Activated CD4-positive, alpha-beta T cell treated with anti-CD3 and anti-CD28 coated beads for 48 hours (primary cell): ENCODE measurements at regions not wholly inside any gene's neighbourhood (a gene's known extent, or its start where the extent isn't known, plus 50 kb on each side); places are given as distances from the start of the nearest gene placed in this dataset.
"Not testable (repeated sequence)": the region's sequence is repeated elsewhere in the genome, so short reads cannot be mapped to it uniquely, and the experiment has no call there.

Experiments used
- DNase-seq: peaks from one replicate; pipeline ENCODE4 v3.0.0-alpha.2; 2020

DNA sequence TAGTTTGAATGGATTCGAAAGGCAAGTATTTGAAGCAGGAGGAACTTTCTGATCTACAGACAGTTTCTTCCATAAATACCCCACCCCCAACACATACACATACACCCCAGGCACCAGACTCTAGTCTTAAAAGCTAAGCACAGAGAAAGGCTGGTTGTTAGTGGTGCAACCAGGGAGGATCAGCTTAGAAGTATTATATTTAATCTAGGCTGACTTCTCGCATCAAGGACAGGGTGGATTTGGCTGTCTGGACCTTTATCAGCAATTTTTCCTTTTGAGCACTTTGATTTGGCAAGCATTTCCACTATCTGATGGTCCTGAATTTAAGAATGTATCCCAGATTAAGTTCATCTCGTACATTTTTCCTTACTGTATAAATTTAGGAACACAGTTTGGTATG, 1489.8 kb upstream of the FLRT2 start:
- DNase-seq = no peak

DNA sequence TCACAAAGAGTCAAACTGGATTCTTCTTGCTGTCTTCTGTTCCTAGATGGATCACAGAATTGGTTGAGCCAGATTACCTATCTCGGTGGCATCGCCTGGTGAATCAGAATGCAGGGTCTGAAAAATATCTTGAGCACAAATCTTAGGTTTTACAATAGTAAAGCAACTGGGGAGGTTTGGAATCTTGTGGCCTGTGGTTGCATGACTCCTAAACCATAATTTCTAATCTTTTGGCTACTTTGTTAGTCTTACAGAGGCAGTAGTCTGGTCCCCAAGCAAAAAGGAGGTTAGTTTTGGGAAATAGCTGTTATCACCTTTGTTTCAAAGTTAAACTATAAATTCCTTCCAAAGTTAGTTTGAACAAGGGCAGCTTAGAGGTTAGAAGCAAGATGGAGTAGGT, 1488.5 kb upstream of the FLRT2 start:
- DNase-seq = no peak

DNA sequence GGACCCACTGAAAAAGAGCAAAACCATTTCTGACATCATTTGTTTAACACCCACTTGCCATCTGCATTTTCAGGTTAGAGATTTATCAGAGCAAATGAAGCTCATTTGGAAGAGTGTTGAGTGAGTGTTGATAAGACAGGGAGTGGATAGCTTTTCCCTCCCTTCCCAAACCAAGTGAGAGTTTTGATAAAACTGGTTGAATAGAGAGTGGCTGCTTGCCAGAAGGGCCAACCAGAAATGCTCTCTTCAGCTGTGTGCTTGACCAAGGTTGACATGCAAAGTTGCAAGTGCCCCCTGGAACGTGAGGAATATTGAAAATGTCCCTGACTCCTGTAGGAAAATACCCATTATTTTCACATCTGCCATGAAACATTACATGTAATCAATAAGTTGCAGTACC, 1487.0 kb upstream of the FLRT2 start:
- DNase-seq = no peak

DNA sequence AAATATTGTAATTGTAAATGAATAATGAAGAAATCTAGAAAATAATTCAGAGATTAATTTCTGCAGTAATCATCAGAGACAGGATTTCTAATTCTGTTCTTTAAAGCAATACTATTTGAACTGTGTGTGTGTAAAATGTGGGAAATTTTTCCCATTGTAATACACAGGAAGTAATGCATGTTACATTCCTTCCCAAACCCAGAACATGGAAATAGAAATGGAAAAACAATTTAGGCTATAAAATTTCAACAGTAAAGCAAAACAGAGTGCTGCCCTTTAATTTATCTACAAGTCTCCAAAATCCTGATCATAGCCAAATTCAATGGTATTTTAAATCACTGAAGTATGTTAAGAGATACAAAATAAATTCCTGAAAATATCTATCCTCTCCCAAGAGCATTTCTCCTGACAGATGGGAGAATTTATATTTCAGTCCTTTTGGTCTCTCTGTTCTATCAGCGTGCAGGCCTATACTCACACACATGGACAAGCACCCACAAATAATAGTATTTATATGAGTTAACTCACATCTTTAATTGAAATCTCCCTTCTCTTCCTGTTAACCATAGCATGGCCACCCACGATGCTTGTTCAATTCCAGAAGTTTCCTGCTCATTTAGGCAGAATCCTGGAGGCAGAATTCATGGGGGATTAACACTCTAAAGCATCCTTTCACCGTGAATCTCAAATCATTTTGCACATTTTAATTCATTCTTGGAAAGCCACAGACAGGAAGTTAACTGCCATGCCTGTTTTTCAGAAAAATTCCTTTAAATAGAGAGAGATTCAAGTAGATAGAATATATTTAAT, 1465.4 kb upstream of the FLRT2 start:
- no peak for DNase-seq

DNA sequence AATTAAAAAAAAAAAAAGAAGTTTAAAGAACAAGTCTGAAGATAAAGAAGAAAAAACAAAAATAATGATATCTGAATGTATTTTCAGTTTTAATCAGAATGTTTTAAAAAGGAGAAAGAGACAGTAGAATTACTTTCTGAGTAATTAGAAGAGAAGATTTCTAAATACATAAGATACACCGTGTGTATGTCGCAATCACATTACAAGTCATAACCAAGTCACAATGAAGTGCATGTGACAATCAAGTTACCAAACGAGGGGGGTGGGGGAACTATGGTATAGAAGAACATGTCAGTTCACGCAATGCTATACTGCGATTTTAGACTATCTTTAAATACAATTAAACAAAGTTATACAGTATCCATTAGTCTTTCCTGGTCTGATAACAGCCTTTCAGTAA, 1464.1 kb upstream of the FLRT2 start:
- no peak for DNase-seq

DNA sequence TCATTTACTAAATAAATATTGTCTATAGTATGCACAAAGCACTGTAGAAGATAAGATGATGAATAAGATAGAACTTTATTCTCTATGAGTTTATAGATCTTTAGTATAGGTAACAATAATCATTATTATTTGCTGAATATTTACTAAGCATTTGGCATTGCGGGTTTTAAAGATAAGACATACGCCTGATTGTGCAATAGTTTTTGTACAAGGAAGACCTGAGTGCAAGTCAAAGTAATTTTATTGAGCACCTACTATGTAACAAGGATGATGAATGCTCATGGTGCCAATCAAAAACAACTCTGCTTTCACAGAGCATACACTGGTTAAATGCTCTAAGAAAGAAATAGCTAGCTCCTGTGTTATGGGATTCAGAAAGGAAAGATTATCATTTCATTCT, 1461.7 kb upstream of the FLRT2 start:
- no peak for DNase-seq

DNA sequence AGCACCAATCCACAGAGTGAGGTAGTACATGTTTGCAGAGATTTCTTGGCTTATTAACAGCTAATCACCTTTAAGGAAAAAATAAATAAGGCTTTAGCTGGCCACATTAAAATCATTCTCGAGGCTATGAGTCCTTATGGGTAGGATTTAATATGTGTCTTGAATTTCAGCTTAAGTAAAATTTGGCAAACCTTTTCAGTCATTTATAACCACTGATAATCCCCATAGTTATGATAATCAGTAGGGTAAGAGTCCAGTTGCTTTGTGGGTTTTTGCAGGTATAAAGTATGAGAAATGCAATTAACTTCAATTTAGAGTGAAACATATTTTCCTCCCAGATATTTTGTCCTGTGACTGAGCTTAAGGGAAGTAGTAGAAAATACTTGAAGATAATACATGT, 1458.9 kb upstream of the FLRT2 start:
- no peak for DNase-seq

DNA sequence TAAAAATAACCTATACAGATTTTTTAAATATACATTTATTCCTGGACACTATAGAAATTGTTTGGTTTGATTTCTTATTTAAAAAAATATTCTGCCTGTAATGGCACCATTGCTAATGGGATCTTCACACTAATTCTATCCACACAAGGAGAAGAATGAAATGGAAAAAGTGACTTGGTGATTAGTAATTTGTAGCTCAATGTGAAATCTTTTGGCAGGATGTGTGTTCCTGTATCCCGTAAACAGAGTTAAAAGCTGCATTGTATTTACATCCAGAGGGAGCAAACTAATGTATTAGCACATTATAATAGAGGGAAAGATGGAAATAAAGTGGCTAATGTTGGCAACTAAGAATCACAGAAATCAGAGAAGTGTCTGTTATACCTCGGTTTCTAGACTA, 1455.3 kb upstream of the FLRT2 start:
- DNase-seq = no peak

DNA sequence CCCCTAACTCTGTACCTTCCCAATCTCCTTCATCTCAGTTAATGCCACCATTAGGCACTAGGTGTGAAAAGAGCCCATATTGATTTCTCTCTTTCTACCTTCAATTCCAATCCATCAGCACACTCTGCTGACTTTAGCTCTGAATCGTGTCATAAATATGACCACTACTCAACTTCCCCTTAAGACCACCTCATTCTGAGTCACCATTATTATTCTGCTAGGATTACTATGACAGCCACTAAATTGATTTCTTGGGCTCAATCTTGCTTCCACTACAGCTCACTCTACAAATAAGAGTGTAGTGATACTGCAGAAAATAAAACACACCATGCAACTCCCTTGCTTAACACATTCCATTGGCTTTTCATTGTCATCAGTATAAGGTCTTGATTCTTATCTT, 1449.0 kb upstream of the FLRT2 start:
- no peak for DNase-seq

DNA sequence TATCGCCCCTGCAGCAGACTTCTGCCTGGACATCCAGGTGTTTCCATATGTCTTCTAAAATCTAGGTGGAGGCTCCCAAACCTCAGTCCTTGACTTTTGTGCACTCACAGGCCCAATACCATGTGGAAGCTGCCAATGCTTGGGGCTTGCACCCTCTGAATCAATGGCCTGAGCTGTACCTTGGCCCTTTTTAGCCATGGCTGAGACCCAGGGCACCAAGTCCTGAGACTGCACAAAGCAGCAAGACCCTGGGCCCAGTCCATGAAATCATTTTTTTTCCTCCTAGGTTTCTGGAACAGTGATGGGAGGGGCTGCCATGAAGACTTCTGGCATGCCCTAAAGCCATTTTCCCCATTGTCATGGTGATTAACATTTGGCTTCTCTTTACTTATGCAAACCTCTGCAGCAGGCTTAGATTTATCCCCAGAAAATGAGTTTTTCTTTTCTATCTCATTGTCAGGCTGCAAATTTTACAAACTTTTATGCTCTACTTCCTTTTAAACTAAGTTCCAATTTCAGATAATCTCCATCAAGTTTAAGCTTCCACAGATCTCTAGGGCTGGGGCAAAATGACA, 1445.8 kb upstream of the FLRT2 start:
- no peak for DNase-seq

DNA sequence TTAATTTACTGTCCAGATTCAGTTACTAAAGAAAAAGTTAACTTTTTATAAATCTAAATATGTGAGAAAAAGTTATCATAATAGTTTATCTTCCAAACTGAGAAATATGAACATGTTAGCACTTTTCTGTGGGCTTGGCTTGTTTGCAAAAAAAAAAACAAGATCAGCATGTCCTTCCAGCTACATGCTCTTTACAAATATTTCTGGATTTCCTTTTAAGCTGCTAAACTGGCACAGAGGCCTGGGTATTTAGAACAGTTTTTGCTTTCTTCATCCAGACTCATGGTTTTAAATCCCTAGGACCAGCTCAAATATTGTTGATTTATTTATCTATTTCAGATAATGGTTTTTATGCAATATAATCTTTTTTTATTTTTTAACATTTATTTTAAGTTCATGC, 1444.5 kb upstream of the FLRT2 start:
- DNase-seq = no peak

DNA sequence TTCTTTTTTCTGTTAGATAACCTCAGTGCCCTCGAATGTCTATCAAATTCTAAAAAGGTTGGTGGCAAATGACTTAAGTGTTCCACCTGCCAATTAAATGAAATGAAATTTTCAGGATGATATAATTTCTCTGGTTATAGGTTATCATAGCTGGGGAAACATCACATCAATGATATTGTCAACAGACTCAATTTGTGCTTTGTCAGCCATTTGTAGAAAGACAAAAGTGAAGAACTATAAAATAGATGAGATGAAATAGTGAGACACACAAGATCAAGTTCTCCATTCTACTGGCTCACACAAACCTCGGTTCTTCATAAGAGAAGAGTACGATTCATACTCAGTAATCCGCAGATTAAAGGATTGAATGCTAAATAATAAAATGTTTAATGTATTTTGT, 1443.2 kb upstream of the FLRT2 start:
- no peak for DNase-seq

DNA sequence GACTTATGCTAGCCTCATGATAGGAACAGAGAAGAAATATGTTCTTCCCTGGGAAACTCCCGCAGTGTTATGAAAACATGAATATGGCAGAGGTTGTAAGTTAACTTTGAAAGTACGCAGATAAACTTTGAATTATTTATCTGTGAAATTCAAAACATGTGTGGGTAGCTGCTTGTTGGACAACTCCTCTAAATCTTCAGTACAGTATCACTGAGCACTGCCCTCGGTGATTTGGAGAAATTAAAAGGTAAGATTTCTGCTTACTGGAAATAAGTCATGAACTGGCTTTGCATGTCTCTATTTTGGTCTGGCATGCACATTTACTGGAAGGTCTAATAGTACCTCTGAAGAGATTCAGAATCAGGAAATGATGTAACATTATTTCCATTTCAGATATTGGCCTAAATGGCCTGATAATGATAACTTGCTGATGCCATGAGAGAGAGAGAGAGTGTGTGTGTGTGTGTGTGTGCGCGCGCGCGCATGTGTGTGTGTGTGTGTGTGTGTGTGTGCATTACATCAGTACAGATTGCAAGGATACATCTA, 1441.9 kb upstream of the FLRT2 start:
- no peak for DNase-seq

DNA sequence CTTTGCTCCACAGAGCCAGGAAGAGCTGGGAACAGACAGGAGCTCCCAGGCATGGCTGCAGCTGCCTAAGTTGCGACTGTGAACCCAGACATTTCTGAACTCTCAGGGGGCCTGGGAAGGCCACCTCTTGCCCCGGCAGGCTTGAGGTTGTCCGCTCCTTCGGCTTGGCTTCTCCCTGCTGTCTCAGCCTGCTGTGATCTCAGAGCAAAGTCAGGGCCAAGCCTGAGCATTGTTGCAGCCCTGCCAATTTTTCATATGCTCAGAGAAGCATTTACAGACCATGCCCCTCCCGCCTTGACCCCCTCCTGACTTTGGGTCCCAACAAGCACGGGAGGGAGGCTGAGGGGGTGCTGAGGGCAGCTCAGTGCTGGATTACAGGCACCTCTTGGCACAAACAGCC, 1439.1 kb upstream of the FLRT2 start:
- no peak for DNase-seq

DNA sequence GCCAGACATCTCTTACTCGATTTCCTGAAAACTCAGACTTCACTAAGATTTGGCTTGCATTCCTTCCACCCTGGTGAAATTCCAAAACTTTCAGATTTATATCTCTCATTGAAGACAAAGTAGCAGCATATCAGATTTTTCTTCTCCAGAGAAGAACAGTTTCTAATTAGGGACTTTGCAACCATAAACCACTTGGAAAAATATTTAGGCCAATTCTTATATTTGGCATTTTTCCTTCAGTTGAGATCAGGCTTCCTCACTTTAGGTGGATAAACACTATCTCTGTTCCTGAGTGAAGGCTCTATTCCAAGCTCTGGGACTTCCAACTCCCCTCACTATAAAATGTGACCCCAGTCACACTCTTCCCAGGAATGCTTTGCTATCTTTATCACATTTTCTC, 1434.3 kb upstream of the FLRT2 start:
- no peak for DNase-seq

DNA sequence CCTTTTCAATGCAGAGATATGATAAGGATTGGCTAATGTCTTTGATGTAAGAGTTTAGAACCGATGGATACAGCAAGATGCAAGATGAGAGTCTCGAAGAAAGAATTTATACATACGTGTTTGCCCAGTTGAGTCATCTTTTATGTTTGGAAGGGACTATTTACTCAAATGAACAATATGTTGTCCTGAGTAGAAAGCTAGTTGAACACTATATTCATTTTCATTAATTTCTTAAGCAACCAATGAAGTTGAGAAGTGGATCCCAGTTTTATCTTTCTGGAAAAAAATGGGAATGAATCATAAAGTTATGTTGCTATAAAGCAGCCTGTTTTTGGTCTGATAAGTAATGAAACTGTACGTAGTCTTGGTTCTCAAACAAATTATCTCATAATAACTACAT, 1431.7 kb upstream of the FLRT2 start:
- DNase-seq = no peak

DNA sequence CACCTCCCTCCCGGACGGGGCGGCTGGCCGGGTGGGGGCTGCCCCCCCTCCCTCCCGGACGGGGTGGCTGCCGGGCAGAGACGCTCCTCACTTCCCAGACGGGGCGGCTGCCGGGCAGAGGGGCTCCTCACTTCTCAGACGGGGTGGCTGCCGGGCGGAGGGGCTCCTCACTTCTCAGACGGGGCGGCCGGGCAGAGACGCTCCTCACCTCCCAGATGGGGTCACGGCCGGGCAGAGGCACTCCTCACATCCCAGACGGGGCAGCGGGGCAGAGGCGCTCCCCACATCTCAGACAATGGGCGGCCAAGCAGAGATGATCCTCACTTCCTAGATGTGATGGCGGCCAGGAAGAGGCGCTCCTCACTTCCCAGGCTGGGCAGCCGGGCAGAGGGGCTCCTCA, 1430.4 kb upstream of the FLRT2 start:
- not testable (repeated sequence) for DNase-seq

DNA sequence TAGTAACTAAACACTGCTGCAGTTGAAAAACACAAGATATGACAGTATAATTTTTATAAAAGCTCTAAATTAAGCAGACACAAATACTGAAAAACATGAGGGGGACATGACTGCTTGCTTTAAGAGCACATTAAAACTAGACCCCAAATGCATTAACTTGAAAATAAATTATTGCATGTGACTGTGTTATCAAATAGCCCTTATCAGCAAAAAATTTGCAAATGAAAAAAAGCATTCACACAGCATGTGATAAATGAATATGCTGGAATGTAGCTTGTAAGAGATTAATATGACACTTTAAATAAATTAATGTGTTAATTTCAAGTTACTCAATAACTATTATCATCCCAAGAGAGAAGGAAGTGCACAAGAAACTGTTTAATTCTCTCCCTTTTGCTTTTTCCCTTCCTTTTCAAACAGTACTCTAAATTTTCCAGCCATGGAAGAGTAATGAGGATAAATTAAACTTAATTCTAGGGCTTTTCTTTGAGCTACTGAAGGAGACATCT, 1422.1 kb upstream of the FLRT2 start:
- DNase-seq = no peak

DNA sequence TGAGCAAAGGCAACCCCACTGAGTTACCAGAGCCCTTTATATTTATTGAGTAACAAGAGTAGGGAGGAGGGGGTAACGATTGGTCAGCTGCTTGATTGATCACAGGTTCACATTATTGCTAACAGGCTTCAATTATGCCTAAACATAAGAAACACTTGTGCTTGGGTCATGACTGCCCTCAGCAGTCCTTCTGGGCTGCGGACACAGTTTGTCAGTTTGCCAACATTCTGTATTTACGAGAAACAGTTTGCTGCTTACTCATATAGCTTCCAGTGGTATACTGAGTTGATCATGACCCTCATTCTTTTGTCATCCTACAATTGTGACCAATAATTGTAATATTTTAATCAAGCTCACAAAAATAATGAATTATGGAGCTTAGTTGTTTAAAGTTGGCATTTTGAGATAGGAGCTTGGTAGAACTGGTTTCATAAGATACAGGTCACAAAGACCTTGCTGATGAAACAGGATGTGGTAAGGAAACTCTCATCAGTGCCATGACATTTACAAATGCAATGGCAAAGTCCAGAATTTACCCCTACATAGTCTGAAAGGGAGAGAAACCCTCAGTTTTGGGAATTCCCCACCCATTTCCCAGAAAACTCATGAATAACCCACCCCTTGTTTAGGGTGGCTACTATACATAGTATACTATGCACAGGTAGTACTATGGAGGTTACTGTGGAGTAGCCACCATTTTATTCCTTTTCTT, 1421.0 kb upstream of the FLRT2 start:
- DNase-seq = no peak

DNA sequence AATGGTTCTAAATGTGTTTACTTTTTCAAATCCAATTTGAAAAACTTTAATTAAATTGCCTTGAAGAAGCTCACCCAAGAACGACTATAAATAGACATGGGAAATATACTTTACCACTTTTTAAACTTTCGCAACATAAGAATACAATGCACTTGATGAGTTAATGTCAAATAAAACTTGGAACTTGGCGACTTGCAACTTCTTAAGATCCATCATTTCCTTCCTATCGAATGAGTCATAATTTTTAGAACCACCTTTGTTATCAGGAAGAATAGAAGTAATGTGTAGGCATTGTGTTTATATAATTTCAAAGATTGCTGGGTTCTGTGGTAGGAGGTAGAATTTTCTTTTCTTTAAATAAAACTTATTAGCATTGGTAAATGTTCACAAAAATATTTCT, 1417.4 kb upstream of the FLRT2 start:
- DNase-seq = no peak

DNA sequence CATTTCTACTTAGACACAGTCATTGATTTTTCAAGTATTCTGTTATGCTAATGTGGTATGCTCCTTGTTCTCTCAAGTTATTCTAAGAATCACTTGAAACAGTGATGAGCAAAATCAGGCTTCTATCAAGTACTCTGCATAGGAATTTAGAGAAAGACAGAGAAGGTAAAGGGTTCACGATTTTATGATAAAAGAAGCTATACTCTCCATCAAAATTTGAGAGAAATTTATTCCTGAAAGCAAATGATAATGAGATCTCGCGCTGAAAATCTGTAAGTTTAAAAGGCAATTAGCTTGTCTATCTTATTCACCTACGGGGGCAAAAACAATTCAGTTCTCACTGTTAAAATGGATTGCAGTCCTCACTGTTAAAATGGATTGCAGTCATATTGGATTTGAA, 1404.3 kb upstream of the FLRT2 start:
- no peak for DNase-seq

DNA sequence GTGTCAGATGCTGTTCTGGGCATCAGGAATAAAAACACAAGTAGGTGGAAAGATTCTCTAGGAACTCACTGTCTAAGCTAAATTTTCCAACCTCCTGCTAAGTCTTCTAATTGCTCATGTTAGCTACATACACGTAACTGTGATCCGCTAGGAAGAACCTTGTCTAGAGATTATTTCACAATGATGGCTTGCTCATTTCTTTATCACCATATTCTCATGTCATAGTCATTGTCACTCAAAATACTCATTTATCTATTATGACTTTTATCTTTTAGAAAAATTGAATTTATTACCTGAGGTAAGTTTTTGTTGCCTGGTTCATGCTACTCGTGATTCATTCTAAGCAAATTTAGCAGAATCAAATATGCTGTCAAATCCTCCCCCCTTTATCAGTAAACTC, 1402.4 kb upstream of the FLRT2 start:
- DNase-seq = no peak

DNA sequence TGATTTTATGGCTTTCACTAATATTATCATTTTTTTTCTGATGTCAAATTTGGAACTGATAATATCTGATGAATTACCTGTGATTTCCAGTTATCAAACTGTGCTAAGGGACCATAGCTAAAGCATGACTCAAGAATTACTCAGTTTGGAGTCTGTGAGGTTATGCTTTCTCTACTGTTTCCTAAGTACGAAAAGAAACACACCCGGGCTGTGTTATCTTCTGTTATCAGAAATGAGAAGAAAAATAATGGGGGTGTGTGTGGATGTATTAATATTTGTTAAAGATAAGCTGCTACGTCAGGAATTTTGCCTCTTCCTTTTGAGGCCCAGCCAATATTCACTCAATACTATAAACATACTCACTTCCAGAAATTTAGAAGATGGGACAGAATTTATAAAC, 1401.9 kb upstream of the FLRT2 start:
- DNase-seq = no peak

DNA sequence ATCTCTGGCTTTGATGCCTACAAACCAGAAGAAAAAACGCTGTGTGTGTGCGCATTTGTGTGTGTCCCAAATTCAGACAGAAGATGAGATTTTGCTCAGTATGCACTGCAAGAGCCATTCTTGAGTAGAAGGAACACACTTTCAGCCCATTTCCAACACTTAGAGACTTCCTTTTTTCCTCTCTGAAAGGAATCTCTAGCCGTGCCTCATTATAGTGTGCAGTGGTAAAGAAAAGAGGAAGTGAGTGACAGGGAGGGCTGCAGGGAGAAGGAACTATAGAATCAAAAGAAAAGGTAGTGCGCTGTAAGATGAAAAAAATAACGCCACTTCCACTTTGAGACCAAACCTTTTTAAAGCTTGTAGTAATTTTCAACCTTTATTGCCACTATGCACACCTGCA, 1400.9 kb upstream of the FLRT2 start:
- no peak for DNase-seq
